GM18508 (cell line): ENCODE measurements at regions not wholly inside any gene's neighbourhood (a gene's known extent, or its start where the extent isn't known, plus 50 kb on each side); places are given as distances from the start of the nearest gene placed in this dataset.

ENCODE experiments used
- ATAC-seq: cut with Tn5 transposase; IDR thresholded peaks from one replicate; pipeline ENCODE4 v1.9.1; 2021; ENCODE audit warnings: moderate number of reproducible peaks; ENCODE audit not compliant: insufficient read depth, unreplicated experiment

DNA sequence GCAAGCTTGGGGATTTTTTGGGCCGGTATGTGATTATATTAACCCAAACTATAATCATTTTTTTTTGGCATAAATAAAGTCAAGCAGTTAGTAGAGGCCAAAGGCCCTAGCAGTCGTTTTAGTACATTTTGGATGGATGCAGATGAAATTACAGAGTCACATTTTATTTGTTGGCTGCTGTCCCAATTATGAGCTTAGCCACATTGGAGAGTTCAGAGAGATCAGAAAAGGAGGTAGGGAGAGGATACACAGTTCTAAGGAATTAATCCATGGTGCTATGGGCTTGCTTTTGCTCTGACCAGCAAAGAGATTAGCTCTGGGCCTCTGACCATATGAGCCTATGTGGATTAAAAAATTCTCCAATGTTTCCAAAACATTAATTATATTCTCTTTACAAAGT is 395.1 kb downstream of the RAPGEF2 start:
- no peak for ATAC-seq

GRCh38 chr4:159498446-159499115 is 395.7 kb downstream of the RAPGEF2 start:
- ATAC-seq, result no peak

- ATAC-seq, result no peak
Observed at GRCh38 chr4:159500861-159501260, 398.0 kb downstream of the RAPGEF2 start.

GRCh38 chr4:159503236-159504008 is 400.5 kb downstream of the RAPGEF2 start:
- no peak for ATAC-seq

GRCh38 chr4:159504684-159505083 is 401.8 kb downstream of the RAPGEF2 start:
- no peak for ATAC-seq

GRCh38 chr4:159505266-159505975 is 402.5 kb downstream of the RAPGEF2 start:
- ATAC-seq, result no peak

DNA sequence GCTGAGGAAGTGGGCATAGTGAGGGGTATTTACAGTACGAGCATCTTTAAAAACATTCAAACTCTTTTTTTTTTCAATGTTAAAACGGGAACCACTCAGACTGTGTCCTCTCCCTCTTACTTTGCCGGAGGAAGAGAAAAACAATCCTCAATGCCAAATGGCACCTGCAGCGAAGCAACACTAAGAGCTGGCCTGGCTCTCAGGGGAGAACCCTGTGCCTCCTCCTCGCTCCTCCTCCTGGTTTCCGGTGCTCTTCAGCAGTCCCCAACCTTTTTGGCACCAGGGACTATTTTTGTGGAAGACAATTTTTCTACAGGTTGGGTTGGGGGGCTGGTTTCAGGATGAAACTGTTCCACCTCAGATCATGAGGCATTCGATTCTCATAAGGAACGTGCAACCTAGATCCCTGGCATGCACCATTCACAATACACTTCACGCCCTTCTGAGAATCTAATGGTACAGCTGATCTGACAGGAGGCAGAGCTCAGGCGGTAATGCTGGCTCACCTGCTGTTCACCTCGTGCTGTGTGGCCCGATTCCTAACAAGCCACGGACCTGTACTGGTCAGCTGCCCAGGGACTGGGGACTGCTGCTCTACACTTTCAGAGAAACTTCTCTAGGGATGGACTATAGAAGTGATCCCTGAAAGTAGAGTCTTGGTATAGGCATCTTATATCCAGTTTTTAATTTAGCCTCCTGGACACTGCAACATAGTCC is 404.1 kb downstream of the RAPGEF2 start:
- ATAC-seq, result no peak

- no peak for ATAC-seq
Observed at GRCh38 chr4:159508917-159509500, 406.1 kb downstream of the RAPGEF2 start.

DNA sequence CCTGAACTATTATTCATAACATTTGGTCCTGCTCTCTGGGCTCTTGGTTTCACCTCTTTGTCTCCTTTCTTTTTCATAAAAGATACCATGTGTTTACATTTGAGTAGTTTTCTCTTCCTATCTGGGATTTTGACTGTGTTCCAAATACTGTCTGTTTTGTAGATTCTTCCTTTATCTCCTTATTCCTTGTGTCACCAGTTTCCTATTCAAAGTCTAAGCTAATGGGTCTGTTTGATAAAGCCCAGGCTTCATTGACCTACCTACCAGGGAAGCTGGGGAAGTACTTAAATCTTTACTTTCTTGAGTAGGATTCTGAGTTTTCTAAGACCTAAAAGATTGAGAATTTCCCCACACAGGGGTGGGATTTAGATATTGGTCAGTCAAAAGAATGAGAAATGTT is 409.5 kb downstream of the RAPGEF2 start:
- ATAC-seq, result no peak

- ATAC-seq, result no peak
Observed at GRCh38 chr4:159515314-159516025, 412.6 kb downstream of the RAPGEF2 start.

DNA sequence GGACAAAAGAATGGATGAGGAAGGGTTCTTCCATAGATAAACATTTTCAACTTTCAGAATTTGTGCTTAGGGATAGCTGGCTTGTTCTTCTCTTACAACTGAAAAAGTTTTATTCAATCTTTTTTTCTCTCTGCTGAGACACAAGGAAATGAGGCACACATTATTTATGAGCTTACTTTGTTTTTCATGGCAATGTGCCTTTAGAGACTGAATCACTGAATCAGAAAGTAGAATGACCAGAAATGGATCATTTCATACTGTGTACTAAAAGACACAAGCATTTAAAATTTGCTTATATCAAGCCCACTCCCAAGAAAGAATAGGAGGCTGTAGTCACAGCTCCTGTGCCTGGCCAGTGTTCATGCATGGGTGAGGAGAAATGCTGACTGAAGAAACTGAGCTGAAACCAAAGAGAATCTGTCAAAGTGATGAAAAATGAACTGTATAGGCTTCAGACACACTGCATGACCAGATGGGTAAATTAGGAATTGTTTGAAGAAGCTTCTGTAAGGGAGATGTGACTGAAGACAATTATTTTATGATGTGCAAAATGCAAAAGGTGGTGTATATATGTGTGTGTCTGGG is 413.8 kb downstream of the RAPGEF2 start:
- no peak for ATAC-seq

- no peak for ATAC-seq
Observed at GRCh38 chr4:159520074-159520473, 417.2 kb downstream of the RAPGEF2 start.

- no peak for ATAC-seq
Observed at GRCh38 chr4:159526172-159526571, 423.3 kb downstream of the RAPGEF2 start.

- no peak for ATAC-seq
Observed at GRCh38 chr4:159534655-159535054, 431.8 kb downstream of the RAPGEF2 start.

GRCh38 chr4:159538556-159538955 is 435.7 kb downstream of the RAPGEF2 start:
- no peak for ATAC-seq

DNA sequence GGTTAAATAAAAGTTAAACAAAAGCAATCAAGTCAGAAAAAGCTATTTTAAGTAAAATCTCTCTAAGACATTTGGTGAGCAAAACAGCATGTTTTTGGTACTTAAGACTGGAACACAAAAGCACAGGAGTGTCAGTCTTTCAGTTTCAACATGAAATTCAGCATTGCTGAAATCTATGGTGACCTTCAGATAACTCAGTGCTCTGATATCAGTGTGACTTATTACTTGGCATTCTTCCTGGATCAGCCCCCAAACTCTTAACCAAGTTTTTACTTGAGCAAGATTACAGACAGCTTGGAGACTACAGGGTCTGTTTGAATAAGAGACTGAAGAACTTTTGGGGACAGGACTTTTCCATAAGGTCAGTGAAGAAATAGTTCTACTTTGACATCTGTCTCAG is 437.2 kb downstream of the RAPGEF2 start:
- ATAC-seq, result no peak

DNA sequence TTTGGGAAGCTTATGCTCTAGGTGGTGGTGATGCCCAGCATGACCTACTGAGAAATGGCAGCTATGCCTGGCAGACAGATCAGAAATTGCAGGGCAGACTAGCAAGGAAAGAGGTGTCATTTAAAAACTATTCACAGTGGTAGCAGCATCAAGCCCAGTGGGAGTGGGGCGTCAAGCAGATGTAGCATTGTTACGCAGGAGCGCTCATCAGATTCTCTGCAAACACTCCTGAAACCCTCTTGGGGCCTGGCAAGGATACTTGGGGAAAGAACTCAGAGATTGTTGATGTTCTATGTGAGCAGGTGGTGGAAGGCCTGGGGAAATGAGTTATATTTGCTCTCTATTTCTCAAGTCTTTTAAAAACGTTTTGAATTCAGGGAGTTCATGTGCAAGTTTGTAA is 437.6 kb downstream of the RAPGEF2 start:
- ATAC-seq, result no peak

- ATAC-seq, result no peak
Observed at GRCh38 chr4:159541143-159541542, 438.3 kb downstream of the RAPGEF2 start.

GRCh38 chr4:159542296-159542695 is 439.4 kb downstream of the RAPGEF2 start:
- ATAC-seq, result no peak
